ENCODE measurements at regions not wholly inside any gene's neighbourhood (a gene's known extent, or its start where the extent isn't known, plus 50 kb on each side); places are given as distances from the start of the nearest gene placed in this dataset.

DNA sequence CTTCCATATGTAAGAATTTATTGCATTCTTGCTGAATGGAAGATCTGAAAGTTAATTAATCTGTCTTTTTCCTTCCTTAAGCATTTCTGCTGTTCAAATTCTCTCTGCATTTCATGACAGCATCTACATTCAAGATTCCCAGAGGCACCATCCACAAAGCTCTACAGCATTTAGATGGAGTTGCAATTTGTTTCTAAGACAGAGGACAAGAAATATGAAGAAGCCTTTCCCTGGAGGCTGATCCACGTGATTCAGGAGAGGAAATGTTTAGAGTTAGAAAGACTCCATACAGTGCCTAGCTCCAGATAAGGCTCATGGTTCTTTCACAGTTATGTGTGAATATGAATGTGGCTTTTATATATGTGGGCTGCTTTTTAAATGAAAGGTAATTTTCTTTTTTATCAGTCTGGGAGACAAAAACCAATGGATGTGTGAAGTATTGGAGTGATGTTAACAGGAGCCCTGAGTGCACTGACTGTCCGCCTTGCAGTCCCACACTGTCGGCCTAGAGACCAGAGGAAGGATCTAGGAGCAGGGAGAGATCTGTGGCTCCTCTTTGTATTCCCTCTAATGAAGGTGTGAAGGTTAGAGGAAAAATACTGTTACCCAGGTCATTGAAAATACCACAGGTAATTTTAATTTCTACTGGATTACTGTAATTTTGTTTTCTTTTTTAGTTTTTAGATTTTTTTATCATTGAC is 686.6 kb upstream of the GJE1 start:
- no peaks in the 10 kb centered on the region for H3K9me3 ChIP-seq (ENCODE audit: insufficient read depth, low read depth)
- ChIA-PET POLR2A (ENCODE audit: unreplicated experiment) (no interaction called here), CTCF (interaction anchor here (0.6 kb wide), 1 partner anchor 628 kb away, joined by 3 read pairs; no protein-coding TSS in a partner anchor)
- no peak overlapping the region for H3K4me2 ChIP-seq
- no peaks in the 10 kb centered on the region for H3F3A ChIP-seq (ENCODE audit: insufficient read depth, low read depth)
- H3K4me1 ChIP-seq (replicated peaks; ENCODE audit: insufficient read depth) = 0 out of 2 replicates have a peak, but pooled peaks cover 3% of the 10 kb centered on the region
- no peaks in the 10 kb centered on the region for H3K36me3 ChIP-seq (ENCODE audit: low read depth)
- no TSS peak for BruUV-seq (replicated peaks)
- no peak overlapping the region for H3K4me3 ChIP-seq
- intact Hi-C loops (cut with micrococcal nuclease; ENCODE audit: unreplicated experiment) = no loop called here
- TF ChIP-seq, protein P1, sequence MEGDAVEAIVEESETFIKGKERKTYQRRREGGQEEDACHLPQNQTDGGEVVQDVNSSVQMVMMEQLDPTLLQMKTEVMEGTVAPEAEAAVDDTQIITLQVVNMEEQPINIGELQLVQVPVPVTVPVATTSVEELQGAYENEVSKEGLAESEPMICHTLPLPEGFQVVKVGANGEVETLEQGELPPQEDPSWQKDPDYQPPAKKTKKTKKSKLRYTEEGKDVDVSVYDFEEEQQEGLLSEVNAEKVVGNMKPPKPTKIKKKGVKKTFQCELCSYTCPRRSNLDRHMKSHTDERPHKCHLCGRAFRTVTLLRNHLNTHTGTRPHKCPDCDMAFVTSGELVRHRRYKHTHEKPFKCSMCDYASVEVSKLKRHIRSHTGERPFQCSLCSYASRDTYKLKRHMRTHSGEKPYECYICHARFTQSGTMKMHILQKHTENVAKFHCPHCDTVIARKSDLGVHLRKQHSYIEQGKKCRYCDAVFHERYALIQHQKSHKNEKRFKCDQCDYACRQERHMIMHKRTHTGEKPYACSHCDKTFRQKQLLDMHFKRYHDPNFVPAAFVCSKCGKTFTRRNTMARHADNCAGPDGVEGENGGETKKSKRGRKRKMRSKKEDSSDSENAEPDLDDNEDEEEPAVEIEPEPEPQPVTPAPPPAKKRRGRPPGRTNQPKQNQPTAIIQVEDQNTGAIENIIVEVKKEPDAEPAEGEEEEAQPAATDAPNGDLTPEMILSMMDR (conservative IDR thresholded peaks at IDR 0.05) = no peak
- no peak for TF ChIP-seq EZH2 (IDR thresholded peaks at IDR 0.05; ENCODE audit: low read depth)
- no peaks in the 10 kb centered on the region for H3K27me3 ChIP-seq (ENCODE audit: insufficient read depth, low read depth)
- no peak for DNase-seq
- no peak overlapping the region for H2AFZ ChIP-seq
- H4K20me1 ChIP-seq (ENCODE audit: insufficient read depth) = no peaks in the 10 kb centered on the region
- H3K79me2 ChIP-seq (ENCODE audit: low read depth) = no peaks in the 10 kb centered on the region
- H3K27ac ChIP-seq = no peak overlapping the region
- no peaks in the 10 kb centered on the region for H3K9me2 ChIP-seq (ENCODE audit: insufficient read depth)

DNA sequence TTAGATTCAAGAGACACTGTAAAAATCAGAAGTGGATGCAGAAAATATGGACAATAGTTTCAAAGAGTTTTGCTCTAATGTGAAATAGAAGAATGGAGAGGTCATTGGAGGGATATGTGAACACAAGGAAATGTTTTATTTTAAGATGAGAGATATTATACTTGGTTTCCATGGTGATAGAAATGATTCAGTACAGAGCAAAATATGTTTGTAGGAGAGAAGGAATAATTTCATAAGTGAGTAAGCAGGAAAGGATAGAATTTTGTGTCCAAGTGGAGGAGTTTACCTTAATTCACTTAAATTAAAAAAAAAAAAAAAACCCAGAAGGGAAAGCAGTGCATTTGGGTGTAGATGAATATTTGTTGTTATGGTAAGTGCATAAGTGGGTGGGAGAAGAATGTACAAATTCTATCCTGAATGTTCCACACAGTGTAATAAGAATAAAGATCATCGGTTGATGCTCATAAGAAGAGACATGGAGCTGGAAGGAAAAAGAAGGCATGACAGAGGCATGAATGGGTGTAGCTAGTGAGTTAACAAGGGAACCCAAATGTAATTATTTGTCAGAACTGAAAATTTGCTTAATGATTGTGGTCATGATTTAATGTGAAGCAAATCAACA is 688.9 kb upstream of the GJE1 start:
- Histone ChIP-seq H3K27me3 (ENCODE audit: insufficient read depth, low read depth) (no peaks in the 10 kb centered on the region), H4K20me1 (ENCODE audit: insufficient read depth) (no peaks in the 10 kb centered on the region), H3K4me3 (no peak overlapping the region), H2AFZ (no peak overlapping the region), H3K27ac (no peak overlapping the region), H3K9me2 (ENCODE audit: insufficient read depth) (no peaks in the 10 kb centered on the region), H3K36me3 (ENCODE audit: low read depth) (no peaks in the 10 kb centered on the region), H3K79me2 (ENCODE audit: low read depth) (no peaks in the 10 kb centered on the region), H3K4me2 (no peak overlapping the region), H3F3A (ENCODE audit: insufficient read depth, low read depth) (no peaks in the 10 kb centered on the region), H3K9me3 (ENCODE audit: insufficient read depth, low read depth) (no peaks in the 10 kb centered on the region), H3K4me1 (replicated peaks; ENCODE audit: insufficient read depth) (no peaks in the 10 kb centered on the region)
- no TSS peak for BruUV-seq (replicated peaks)
- intact Hi-C loops (cut with micrococcal nuclease; ENCODE audit: unreplicated experiment) = no loop called here
- ChIA-PET CTCF (no interaction called here), POLR2A (ENCODE audit: unreplicated experiment) (no interaction called here)
- DNase-seq = no peak
- TF ChIP-seq EZH2 (IDR thresholded peaks at IDR 0.05; ENCODE audit: low read depth) = no peak
- TF ChIP-seq, protein P1 (conservative IDR thresholded peaks at IDR 0.05) = no peak

DNA sequence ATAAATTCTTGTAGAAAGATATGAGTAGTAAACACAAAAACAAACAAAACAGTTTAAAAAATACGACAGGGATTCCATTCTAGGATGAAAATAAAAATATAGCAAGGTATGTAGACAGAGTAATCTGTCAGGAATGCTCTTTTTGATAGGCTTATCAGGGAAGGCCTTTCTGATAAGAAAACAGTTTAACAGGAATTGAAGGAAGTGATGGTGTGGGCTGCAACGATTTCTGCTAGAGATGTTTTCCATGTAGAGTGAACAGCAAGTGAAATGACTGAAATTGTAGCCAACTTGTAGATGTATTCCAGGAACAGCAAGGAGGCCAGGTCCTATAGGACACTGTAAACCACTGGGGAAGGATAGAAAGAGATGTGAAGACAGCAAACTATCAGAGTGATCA is 689.7 kb upstream of the GJE1 start:
- ChIA-PET CTCF (no interaction called here), POLR2A (ENCODE audit: unreplicated experiment) (no interaction called here)
- H2AFZ ChIP-seq = no peak overlapping the region
- no peaks in the 10 kb centered on the region for H3F3A ChIP-seq (ENCODE audit: insufficient read depth, low read depth)
- TF ChIP-seq EZH2 (IDR thresholded peaks at IDR 0.05; ENCODE audit: low read depth) = no peak
- TF ChIP-seq, protein P1 (conservative IDR thresholded peaks at IDR 0.05) = no peak
- no peaks in the 10 kb centered on the region for H3K36me3 ChIP-seq (ENCODE audit: low read depth)
- BruUV-seq (replicated peaks) = no TSS peak
- no peak overlapping the region for H3K27ac ChIP-seq
- no peak overlapping the region for H3K4me3 ChIP-seq
- no peaks in the 10 kb centered on the region for H3K27me3 ChIP-seq (ENCODE audit: insufficient read depth, low read depth)
- no peaks in the 10 kb centered on the region for H3K79me2 ChIP-seq (ENCODE audit: low read depth)
- intact Hi-C loops (cut with micrococcal nuclease; ENCODE audit: unreplicated experiment) = no loop called here
- no peak overlapping the region for H3K4me2 ChIP-seq
- DNase-seq = no peak
- no peaks in the 10 kb centered on the region for H3K9me3 ChIP-seq (ENCODE audit: insufficient read depth, low read depth)
- no peaks in the 10 kb centered on the region for H3K9me2 ChIP-seq (ENCODE audit: insufficient read depth)
- H4K20me1 ChIP-seq (ENCODE audit: insufficient read depth) = no peaks in the 10 kb centered on the region
- H3K4me1 ChIP-seq (replicated peaks; ENCODE audit: insufficient read depth) = no peaks in the 10 kb centered on the region

Data from PC-9 (cell line).